PC-9 (cell line): ENCODE measurements at regions not wholly inside any gene's neighbourhood (a gene's known extent, or its start where the extent isn't known, plus 50 kb on each side); places are given as distances from the start of the nearest gene placed in this dataset.
"Not testable (repeated sequence)": the region's sequence is repeated elsewhere in the genome, so short reads cannot be mapped to it uniquely, and the experiment has no call there.

Experiments used
- BruUV-seq: library from RNA; stranded (reverse); fragments of 400-500 nt; replicated peaks from 2 replicates; lab custom pipeline; 2021; lab: Mats Ljungman, UMichigan
- CTCF ChIA-PET: fragments of 300-600 bp; sonication (Branson Sonifier 250); formaldehyde crosslinking; loops from one replicate; lab custom pipeline; 2022; ENCODE audit warnings: antibody characterized with exemption; lab: Charles Lee
- POLR2A ChIA-PET: fragments of 300-600 bp; sonication (Branson Sonifier 250); formaldehyde crosslinking; loops from one replicate; lab custom pipeline; 2022; ENCODE audit warnings: antibody characterized with exemption; ENCODE audit not compliant: unreplicated experiment; lab: Charles Lee
- DNase-seq, 2 experiments: peaks; one replicate each; pipeline versions ENCODE4 v3.0.0 to v3.0.0-alpha.2; 2015 to 2022; ENCODE audit warnings: mixed read lengths in 1 of 2
- H2AFZ ChIP-seq: fragments of 200-600 bp; sonication (generic); 2 replicates; pipeline ENCODE4 v1.8.1; 2017; ENCODE audit warnings: antibody characterized with exemption
- H3F3A ChIP-seq: fragments of 200-600 bp; sonication (generic); 2 replicates; pipeline ENCODE4 v1.8.1; 2017; ENCODE audit warnings: antibody characterized with exemption, mild to moderate bottlenecking, low read depth; ENCODE audit not compliant: insufficient read depth
- H3K27ac ChIP-seq: fragments of 200-600 bp; sonication (generic); 2 replicates; pipeline ENCODE4 v1.6.1; 2016; ENCODE audit warnings: mixed run types
- H3K27me3 ChIP-seq: fragments of 200-600 bp; sonication (generic); 2 replicates; pipeline ENCODE4 v1.6.1; 2016; ENCODE audit warnings: low read depth, mixed run types; ENCODE audit not compliant: insufficient read depth
- H3K36me3 ChIP-seq: fragments of 200-600 bp; sonication (generic); 2 replicates; pipeline ENCODE4 v1.6.1; 2016; ENCODE audit warnings: low read depth, mixed run types
- H3K4me1 ChIP-seq: fragments of 200-600 bp; sonication (generic); replicated peaks from 2 replicates; pipeline ENCODE4 v1.6.1; 2016; ENCODE audit warnings: mixed run types; ENCODE audit not compliant: insufficient read depth
- H3K4me2 ChIP-seq: fragments of 200-600 bp; sonication (generic); 2 replicates; pipeline ENCODE4 v1.6.1; 2017; ENCODE audit warnings: mixed run types
- H3K4me3 ChIP-seq: fragments of 200-600 bp; sonication (generic); 2 replicates; pipeline ENCODE4 v1.6.1; 2016; ENCODE audit warnings: mixed run types
- H3K79me2 ChIP-seq: fragments of 200-600 bp; sonication (generic); 2 replicates; pipeline ENCODE4 v1.6.1; 2017; ENCODE audit warnings: low read depth, mixed run types
- H3K9me2 ChIP-seq: fragments of 200-600 bp; sonication (generic); 2 replicates; pipeline ENCODE4 v1.8.1; 2017; ENCODE audit warnings: mild to moderate bottlenecking; ENCODE audit not compliant: insufficient read depth
- H3K9me3 ChIP-seq: fragments of 200-600 bp; sonication (generic); 2 replicates; pipeline ENCODE4 v1.8.1; 2016; ENCODE audit warnings: low read depth; ENCODE audit not compliant: insufficient read depth
- H4K20me1 ChIP-seq: fragments of 200-600 bp; sonication (generic); 2 replicates; pipeline ENCODE4 v1.8.1; 2017; ENCODE audit not compliant: insufficient read depth
- CTCF ChIP-seq: fragments of 200-600 bp; sonication (generic); conservative IDR thresholded peaks from 2 replicates; pipeline ENCODE4 v1.6.1; 2017; ENCODE audit warnings: mixed run types, antibody characterized with exemption, mild to moderate bottlenecking, moderate library complexity
- EZH2 ChIP-seq: fragments of 200-600 bp; sonication (generic); IDR thresholded peaks from 2 replicates; pipeline ENCODE4 v1.8.0; 2017; ENCODE audit warnings: antibody characterized with exemption, low read depth
- intact Hi-C: fragments of 100-400 bp; cut with micrococcal nuclease; formaldehyde crosslinking; loops from one replicate; pipeline ENCODE4 v1.10.0; 2022; ENCODE audit not compliant: unreplicated experiment

GRCh38 chr10:33860552-33860951 lies 526.1 kb upstream of the NRP1 start:
- H3K79me2 ChIP-seq = no peaks in the 10 kb centered on the region
- H3K27ac ChIP-seq = no peak overlapping the region
- no peak overlapping the region for H2AFZ ChIP-seq
- no peaks in the 10 kb centered on the region for H3F3A ChIP-seq
- H3K9me3 ChIP-seq = no peaks in the 10 kb centered on the region
- POLR2A ChIA-PET = no interaction called here
- H3K36me3 ChIP-seq = no peaks in the 10 kb centered on the region
- H4K20me1 ChIP-seq = no peaks in the 10 kb centered on the region
- H3K4me1 ChIP-seq = no peaks in the 10 kb centered on the region
- TF ChIP-seq CTCF (no peak), EZH2 (no peak)
- no peaks in the 10 kb centered on the region for H3K27me3 ChIP-seq
- no peak for DNase-seq
- H3K9me2 ChIP-seq = no peaks in the 10 kb centered on the region
- H3K4me2 ChIP-seq = no peak overlapping the region
- intact Hi-C loops = no loop called here
- CTCF ChIA-PET = no interaction called here
- H3K4me3 ChIP-seq = no peak overlapping the region
- no TSS peak for BruUV-seq

- intact Hi-C loops = no loop called here
- no TSS peak for BruUV-seq
- no peak overlapping the region for H3K4me3 ChIP-seq
- no peaks in the 10 kb centered on the region for H3K9me2 ChIP-seq
- no peaks in the 10 kb centered on the region for H4K20me1 ChIP-seq
- no peak overlapping the region for H2AFZ ChIP-seq
- no peaks in the 10 kb centered on the region for H3K4me1 ChIP-seq
- no peak overlapping the region for H3K27ac ChIP-seq
- ChIA-PET CTCF (no interaction called here), POLR2A (no interaction called here)
- DNase-seq = no peak
- H3F3A ChIP-seq = no peaks in the 10 kb centered on the region
- H3K4me2 ChIP-seq = no peak overlapping the region
- no peaks in the 10 kb centered on the region for H3K36me3 ChIP-seq
- TF ChIP-seq EZH2 (no peak), CTCF (no peak)
- H3K9me3 ChIP-seq = no peaks in the 10 kb centered on the region
- no peaks in the 10 kb centered on the region for H3K79me2 ChIP-seq
- no peaks in the 10 kb centered on the region for H3K27me3 ChIP-seq
These were observed 525.0 kb upstream of the NRP1 start for GRCh38 chr10:33859319-33860022.

- no peak overlapping the region for H3K4me2 ChIP-seq
- H3K9me2 ChIP-seq = no peaks in the 10 kb centered on the region
- TF ChIP-seq CTCF = no peak
- TF ChIP-seq EZH2 = no peak
- H2AFZ ChIP-seq = no peak overlapping the region
- no peaks in the 10 kb centered on the region for H3K79me2 ChIP-seq
- POLR2A ChIA-PET = no interaction called here
- DNase-seq = no peak
- H3K9me3 ChIP-seq = no peaks in the 10 kb centered on the region
- H3K27me3 ChIP-seq = no peaks in the 10 kb centered on the region
- no peaks in the 10 kb centered on the region for H3K4me1 ChIP-seq
- intact Hi-C loops = no loop called here
- H3K4me3 ChIP-seq = no peak overlapping the region
- no peak overlapping the region for H3K27ac ChIP-seq
- no peaks in the 10 kb centered on the region for H3K36me3 ChIP-seq
- no peaks in the 10 kb centered on the region for H4K20me1 ChIP-seq
- CTCF ChIA-PET = no interaction called here
- BruUV-seq = no TSS peak
- no peaks in the 10 kb centered on the region for H3F3A ChIP-seq
These were observed 523.9 kb upstream of the NRP1 start for GRCh38 chr10:33858326-33858725.

GRCh38 chr10:33853221-33853620 lies 518.8 kb upstream of the NRP1 start:
- BruUV-seq, H3K9me3 ChIP-seq, H3K79me2 ChIP-seq, H3K27me3 ChIP-seq, intact Hi-C loops, H2AFZ ChIP-seq, H3F3A ChIP-seq, H3K36me3 ChIP-seq, H3K4me1 ChIP-seq, H3K9me2 ChIP-seq, POLR2A ChIA-PET, H3K27ac ChIP-seq, H3K4me3 ChIP-seq, DNase-seq, H3K4me2 ChIP-seq, CTCF ChIA-PET, H4K20me1 ChIP-seq: not testable (repeated sequence)
